K562 (cell line): ENCODE measurements at regions not wholly inside any gene's neighbourhood (a gene's known extent, or its start where the extent isn't known, plus 50 kb on each side); places are given as distances from the start of the nearest gene placed in this dataset.
A peak's percentile ranks its signal among the peaks of the same experiment; 100 is the strongest.

Source experiments
- ATF1 ChIP-seq, 2 experiments: fragments of 450-650 bp in 1 of 2; IDR thresholded peaks; 2 replicates each; pipeline ENCODE4 v1.6.1; 2016; ENCODE audit warnings: missing compliant biosample characterization in 1 of 2, missing genetic modification characterization in 1 of 2
- CBFA2T3 ChIP-seq: fragments of 450-650 bp; IDR thresholded peaks from 2 replicates; pipeline ENCODE4 v1.6.1; 2017
- CCNT2 ChIP-seq: IDR thresholded peaks from 2 replicates; pipeline ENCODE4 v1.6.1; 2011; ENCODE audit warnings: borderline replicate concordance, low read depth, mild to moderate bottlenecking, moderate library complexity, mixed read lengths, low read length; ENCODE audit not compliant: insufficient read length; ENCODE audit errors: extremely low read depth
- DDX20 ChIP-seq: fragments of 450-650 bp; IDR thresholded peaks from 2 replicates; pipeline ENCODE4 v1.6.1; 2016; ENCODE audit warnings: missing genetic modification characterization, low read depth, mild to moderate bottlenecking, missing compliant biosample characterization, moderate library complexity
- FOXP1 ChIP-seq: sonication (generic); formaldehyde crosslinking; IDR thresholded peaks from 2 replicates; pipeline ENCODE4 v1.8.0; 2022; ENCODE audit warnings: mild to moderate bottlenecking, missing genetic modification reagents
- GTF2F1 ChIP-seq: IDR thresholded peaks from 2 replicates; pipeline ENCODE4 v1.6.1; 2011; ENCODE audit warnings: low read depth, low read length, improper control_type of control experiment
- MAFG ChIP-seq: fragments of 450-650 bp; conservative IDR thresholded peaks from 2 replicates; pipeline ENCODE4 v1.6.1; 2016; ENCODE audit warnings: missing genetic modification characterization, missing compliant biosample characterization
- NR2F6 ChIP-seq: fragments of 450-650 bp; formaldehyde crosslinking; IDR thresholded peaks from 2 replicates; pipeline ENCODE4 v1.4.0; 2020; ENCODE audit warnings: mild to moderate bottlenecking
- NR4A1 ChIP-seq, 2 experiments: fragments of 250-450 bp in 1 of 2; fragments of 450-650 bp in 1 of 2; sonication (Bioruptor Pico) in 1 of 2; IDR thresholded peaks; 2 replicates each; pipeline versions ENCODE4 v1.4.0 to v1.6.1; 2016 to 2020; ENCODE audit warnings: mild to moderate bottlenecking in 2 of 2, missing compliant biosample characterization in 1 of 2, missing genetic modification characterization in 1 of 2, moderate library complexity in 1 of 2
- NUFIP1 ChIP-seq: fragments of 450-650 bp; IDR thresholded peaks from 2 replicates; pipeline ENCODE4 v1.6.1; 2018; ENCODE audit not compliant: partially characterized antibody
- SOX6 ChIP-seq: fragments of 450-650 bp; IDR thresholded peaks from 2 replicates; pipeline ENCODE4 v1.6.1; 2014; ENCODE audit warnings: mild to moderate bottlenecking
- TRIM28 ChIP-seq: fragments of 450-650 bp; IDR thresholded peaks from 2 replicates; pipeline ENCODE4 v1.6.1; 2017
- ZBTB1 ChIP-seq: sonication (generic); formaldehyde crosslinking; IDR thresholded peaks from 2 replicates; pipeline ENCODE4 v1.8.1; 2023; ENCODE audit warnings: missing genetic modification reagents, low read depth, mild to moderate bottlenecking, borderline replicate concordance
- ZNF124 ChIP-seq: sonication (generic); formaldehyde crosslinking; IDR thresholded peaks from 2 replicates; pipeline ENCODE4 v1.8.1; 2022; ENCODE audit warnings: missing genetic modification reagents
- ZNF41 ChIP-seq: fragments of 250-450 bp; sonication (Bioruptor Pico); conservative IDR thresholded peaks from 2 replicates; pipeline ENCODE4 v1.4.0; 2020; ENCODE audit warnings: mild to moderate bottlenecking
- ZNF583 ChIP-seq: fragments of 250-450 bp; sonication (Bioruptor Pico); IDR thresholded peaks from 2 replicates; pipeline ENCODE4 v1.4.0; 2020
- ZNF778 ChIP-seq: fragments of 450-650 bp; formaldehyde crosslinking; IDR thresholded peaks from 2 replicates; pipeline ENCODE4 v1.4.0; 2020; ENCODE audit warnings: mild to moderate bottlenecking, moderate library complexity
- ZNF79 ChIP-seq: fragments of 250-450 bp; sonication (Bioruptor Pico); IDR thresholded peaks from 2 replicates; pipeline ENCODE4 v1.4.0; 2020; ENCODE audit warnings: low read depth, mild to moderate bottlenecking, moderate library complexity
- TF ChIP-seq, protein P1 (sequence below): fragments of 450-650 bp; IDR thresholded peaks from 2 replicates; pipeline ENCODE4 v1.6.1; 2016; ENCODE audit warnings: missing biosample characterization, missing genetic modification characterization
- TF ChIP-seq, protein P2 (sequence below): fragments of 250-450 bp; sonication (Bioruptor Pico); IDR thresholded peaks from 2 replicates; pipeline ENCODE4 v1.8.0; 2021; ENCODE audit warnings: borderline replicate concordance, mild to moderate bottlenecking, moderate library complexity; ENCODE audit not compliant: poor library complexity, severe bottlenecking
- TF ChIP-seq, protein P3 (sequence below): fragments of 250-450 bp; sonication (Bioruptor Pico); IDR thresholded peaks from 2 replicates; pipeline ENCODE4 v1.5.0; 2021; ENCODE audit warnings: mild to moderate bottlenecking, moderate library complexity

- TF ChIP-seq ATF1 (CRISPR knock-in tag; IDR thresholded peaks at IDR 0.05) (no peak), ATF1 (tag; IDR thresholded peaks at IDR 0.05) (peak; percentile 41), SOX6 (0 out of 2 replicates have a peak, but pooled peaks have one; percentile 16), ZNF79 (CRISPR knock-in tag) (no peak), ZNF583 (CRISPR knock-in tag) (no peak), CBFA2T3 (no peak), NR4A1 (CRISPR knock-in tag; IDR thresholded peaks at IDR 0.05) (no peak), NR4A1 (tag; IDR thresholded peaks at IDR 0.05) (no peak), FOXP1 (CRISPR knock-in tag) (no peak), ZNF124 (CRISPR knock-in tag) (no peak), CCNT2 (peak; percentile 23), GTF2F1 (no peak), DDX20 (no peak), NR2F6 (no peak), MAFG (tag) (0 out of 2 replicates have a peak, but pooled peaks have one; percentile 33), ZNF778 (CRISPR knock-in tag) (no peak), TRIM28 (no peak), NUFIP1 (no peak), ZNF41 (CRISPR knock-in tag) (no peak), ZBTB1 (CRISPR knock-in tag) (no peak)
- TF ChIP-seq, protein P1, sequence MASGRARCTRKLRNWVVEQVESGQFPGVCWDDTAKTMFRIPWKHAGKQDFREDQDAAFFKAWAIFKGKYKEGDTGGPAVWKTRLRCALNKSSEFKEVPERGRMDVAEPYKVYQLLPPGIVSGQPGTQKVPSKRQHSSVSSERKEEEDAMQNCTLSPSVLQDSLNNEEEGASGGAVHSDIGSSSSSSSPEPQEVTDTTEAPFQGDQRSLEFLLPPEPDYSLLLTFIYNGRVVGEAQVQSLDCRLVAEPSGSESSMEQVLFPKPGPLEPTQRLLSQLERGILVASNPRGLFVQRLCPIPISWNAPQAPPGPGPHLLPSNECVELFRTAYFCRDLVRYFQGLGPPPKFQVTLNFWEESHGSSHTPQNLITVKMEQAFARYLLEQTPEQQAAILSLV (tag), result no peak
- TF ChIP-seq, protein P2, sequence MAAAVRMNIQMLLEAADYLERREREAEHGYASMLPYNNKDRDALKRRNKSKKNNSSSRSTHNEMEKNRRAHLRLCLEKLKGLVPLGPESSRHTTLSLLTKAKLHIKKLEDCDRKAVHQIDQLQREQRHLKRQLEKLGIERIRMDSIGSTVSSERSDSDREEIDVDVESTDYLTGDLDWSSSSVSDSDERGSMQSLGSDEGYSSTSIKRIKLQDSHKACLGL, result no peak
- TF ChIP-seq, protein P3, sequence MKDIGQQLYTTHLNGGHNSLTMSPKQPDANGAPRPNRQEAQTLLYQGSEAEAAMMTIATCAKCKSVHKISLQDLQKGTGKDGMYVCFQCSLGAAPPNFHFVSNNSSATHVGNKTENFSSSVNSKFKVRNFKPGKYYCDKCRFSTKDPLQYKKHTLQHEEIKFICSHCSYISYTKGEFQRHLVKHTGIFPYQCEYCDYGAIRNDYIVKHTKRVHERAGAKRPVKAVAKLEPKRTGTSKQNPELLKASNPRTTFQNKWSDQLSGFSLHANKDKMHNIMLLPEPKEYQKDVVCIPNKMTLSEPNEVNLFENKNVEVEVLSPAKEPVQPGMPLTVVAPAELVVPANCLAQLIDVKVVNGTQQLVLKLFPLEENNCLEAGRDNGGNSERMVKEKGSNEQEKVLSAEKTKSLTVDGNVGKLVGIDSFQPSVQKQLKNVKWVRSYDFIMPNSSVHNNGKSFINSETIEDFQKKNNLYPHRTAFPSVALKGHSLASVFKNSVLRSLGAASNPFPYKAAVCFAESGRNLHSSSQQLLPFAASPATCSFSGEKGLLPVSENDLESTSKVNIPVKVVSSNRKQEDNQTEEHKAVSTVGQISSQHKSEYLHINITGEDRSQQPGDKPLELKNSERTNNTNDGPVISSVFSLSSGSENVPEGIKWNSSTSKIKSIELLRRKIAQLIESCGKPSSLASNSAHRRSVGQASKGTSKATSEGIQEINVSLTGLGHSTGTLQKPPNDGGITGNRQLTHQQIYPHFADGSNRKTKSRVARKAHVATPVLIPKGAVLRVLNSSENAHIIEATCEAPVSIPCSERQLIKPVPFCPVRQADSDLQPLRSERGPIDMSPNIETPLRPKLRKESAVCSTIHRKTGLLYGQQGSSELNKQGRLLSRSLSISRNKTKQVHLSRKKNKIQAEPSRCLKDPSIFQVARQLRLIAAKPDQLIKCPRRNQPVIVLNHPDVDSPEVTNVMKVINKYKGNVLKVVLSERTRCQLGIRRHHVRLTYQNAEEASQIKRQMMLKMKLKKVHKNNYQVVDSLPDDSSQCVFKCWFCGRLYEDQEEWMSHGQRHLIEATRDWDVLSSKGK (CRISPR knock-in tag), result no peak
- TF ChIP-seq, all 486 proteins: peak for 8
Observed at GRCh38 chr7:97342512-97342911, 225.0 kb downstream of the SDHAF3 start (continued).
